ENCODE measurements at regions not wholly inside any gene's neighbourhood (a gene's known extent, or its start where the extent isn't known, plus 50 kb on each side); places are given as distances from the start of the nearest gene placed in this dataset.

GRCh38 chr14:26320886-26321285, 276.9 kb downstream of the NOVA1 start:
- H3K4me3 Mint-ChIP-seq (ENCODE audit: unreplicated experiment) = no peak overlapping the region
- H3K9me3 Mint-ChIP-seq (ENCODE audit: unreplicated experiment) = no peaks in the 10 kb centered on the region
- no peak for TF ChIP-seq CTCF (IDR thresholded peaks at IDR 0.05; ENCODE audit: unreplicated experiment)
- no peaks in the 10 kb centered on the region for H3K36me3 Mint-ChIP-seq (ENCODE audit: low read depth, unreplicated experiment)
- H3K4me1 Mint-ChIP-seq (ENCODE audit: unreplicated experiment) = no peaks in the 10 kb centered on the region
- H3K27ac Mint-ChIP-seq (ENCODE audit: unreplicated experiment) = no peak overlapping the region
- H3K27me3 Mint-ChIP-seq (ENCODE audit: unreplicated experiment) = no peaks in the 10 kb centered on the region
- DNase-seq (ENCODE audit: low spot score) = no peak

- Mint-ChIP-seq H3K27me3 (ENCODE audit: unreplicated experiment) (peaks cover 2% of the 10 kb centered on the region), H3K9me3 (ENCODE audit: unreplicated experiment) (no peaks in the 10 kb centered on the region), H3K4me1 (ENCODE audit: unreplicated experiment) (no peaks in the 10 kb centered on the region), H3K27ac (ENCODE audit: unreplicated experiment) (no peak overlapping the region), H3K36me3 (ENCODE audit: low read depth, unreplicated experiment) (no peaks in the 10 kb centered on the region), H3K4me3 (ENCODE audit: unreplicated experiment) (no peak overlapping the region)
- DNase-seq (ENCODE audit: low spot score) = no peak
- TF ChIP-seq CTCF (IDR thresholded peaks at IDR 0.05; ENCODE audit: unreplicated experiment) = no peak
These were observed 278.5 kb downstream of the NOVA1 start for GRCh38 chr14:26319139-26319864.

- Mint-ChIP-seq H3K4me3 (ENCODE audit: unreplicated experiment) (no peak overlapping the region), H3K9me3 (ENCODE audit: unreplicated experiment) (no peaks in the 10 kb centered on the region), H3K36me3 (ENCODE audit: low read depth, unreplicated experiment) (no peaks in the 10 kb centered on the region), H3K27ac (ENCODE audit: unreplicated experiment) (no peak overlapping the region), H3K27me3 (ENCODE audit: unreplicated experiment) (no peaks in the 10 kb centered on the region), H3K4me1 (ENCODE audit: unreplicated experiment) (no peaks in the 10 kb centered on the region)
- TF ChIP-seq CTCF (IDR thresholded peaks at IDR 0.05; ENCODE audit: unreplicated experiment) = no peak
- DNase-seq (ENCODE audit: low spot score) = no peak
These were observed 293.8 kb downstream of the NOVA1 start for GRCh38 chr14:26304056-26304455.

GRCh38 chr14:26293909-26294308, 303.9 kb downstream of the NOVA1 start:
- H3K9me3 Mint-ChIP-seq (ENCODE audit: unreplicated experiment) = no peaks in the 10 kb centered on the region
- no peak for DNase-seq (ENCODE audit: low spot score)
- H3K27ac Mint-ChIP-seq (ENCODE audit: unreplicated experiment) = no peak overlapping the region
- no peak overlapping the region for H3K4me3 Mint-ChIP-seq (ENCODE audit: unreplicated experiment)
- no peak for TF ChIP-seq CTCF (IDR thresholded peaks at IDR 0.05; ENCODE audit: unreplicated experiment)
- H3K27me3 Mint-ChIP-seq (ENCODE audit: unreplicated experiment) = no peaks in the 10 kb centered on the region
- no peaks in the 10 kb centered on the region for H3K36me3 Mint-ChIP-seq (ENCODE audit: low read depth, unreplicated experiment)
- peaks cover 9% of the 10 kb centered on the region for H3K4me1 Mint-ChIP-seq (ENCODE audit: unreplicated experiment)

GRCh38 chr14:26289891-26290486, 307.8 kb downstream of the NOVA1 start:
- TF ChIP-seq CTCF (IDR thresholded peaks at IDR 0.05; ENCODE audit: unreplicated experiment) = no peak
- Mint-ChIP-seq H3K4me3 (ENCODE audit: unreplicated experiment) (no peak overlapping the region), H3K27me3 (ENCODE audit: unreplicated experiment) (no peaks in the 10 kb centered on the region), H3K9me3 (ENCODE audit: unreplicated experiment) (no peaks in the 10 kb centered on the region), H3K27ac (ENCODE audit: unreplicated experiment) (no peak overlapping the region), H3K4me1 (ENCODE audit: unreplicated experiment) (peaks cover 25% of the 10 kb centered on the region), H3K36me3 (ENCODE audit: low read depth, unreplicated experiment) (no peaks in the 10 kb centered on the region)
- no peak for DNase-seq (ENCODE audit: low spot score)

All from endothelial cell (in vitro differentiated cells).